Smooth muscle cell (in vitro differentiated cells): ENCODE measurements at regions not wholly inside any gene's neighbourhood (a gene's known extent, or its start where the extent isn't known, plus 50 kb on each side); places are given as distances from the start of the nearest gene placed in this dataset.

ENCODE experiments used
- DNase-seq: peaks from one replicate; lab custom pipeline; 2025; ENCODE audit not compliant: unreplicated experiment; lab: John Stamatoyannopoulos, UW
- H2AFZ ChIP-seq: fragments of 200-600 bp; sonication (generic); 2 replicates; pipeline ENCODE4 v1.6.0; 2016; ENCODE audit warnings: antibody characterized with exemption, low read depth, mild to moderate bottlenecking
- H3F3A ChIP-seq: fragments of 200-600 bp; sonication (generic); 2 replicates; pipeline ENCODE4 v1.6.0; 2017; ENCODE audit warnings: antibody characterized with exemption, low read depth
- H3K27ac ChIP-seq: fragments of 200-600 bp; sonication (generic); 2 replicates; pipeline ENCODE4 v1.5.1; 2016; ENCODE audit warnings: low read depth, mild to moderate bottlenecking
- H3K27me3 ChIP-seq: fragments of 200-600 bp; sonication (generic); 2 replicates; pipeline ENCODE4 v1.6.1; 2016; ENCODE audit warnings: low read depth, mild to moderate bottlenecking
- H3K36me3 ChIP-seq: fragments of 200-600 bp; sonication (generic); 2 replicates; pipeline ENCODE4 v1.5.1; 2016; ENCODE audit warnings: low read depth
- H3K4me1 ChIP-seq: fragments of 200-600 bp; sonication (generic); 2 replicates; pipeline ENCODE4 v1.5.1; 2016; ENCODE audit warnings: low read depth
- H3K4me2 ChIP-seq: fragments of 200-600 bp; sonication (generic); 2 replicates; pipeline ENCODE4 v1.6.0; 2016; ENCODE audit warnings: mild to moderate bottlenecking
- H3K4me3 ChIP-seq: fragments of 200-600 bp; sonication (generic); 2 replicates; pipeline ENCODE4 v1.5.1; 2016; ENCODE audit warnings: mild to moderate bottlenecking
- H3K79me2 ChIP-seq: fragments of 200-600 bp; sonication (generic); 2 replicates; pipeline ENCODE4 v1.6.0; 2016; ENCODE audit warnings: low read depth, mild to moderate bottlenecking
- H3K9ac ChIP-seq: fragments of 200-600 bp; sonication (generic); 2 replicates; pipeline ENCODE4 v1.6.0; 2016; ENCODE audit warnings: low read depth
- H3K9me3 ChIP-seq: fragments of 200-600 bp; sonication (generic); replicated peaks from 2 replicates; pipeline ENCODE4 v1.5.1; 2016; ENCODE audit warnings: low read depth
- H4K20me1 ChIP-seq: fragments of 200-600 bp; sonication (generic); 2 replicates; pipeline ENCODE4 v1.6.0; 2016; ENCODE audit warnings: low read depth
- CTCF ChIP-seq: fragments of 200-600 bp; sonication (generic); IDR thresholded peaks from 2 replicates; pipeline ENCODE4 v1.5.1; 2017; ENCODE audit warnings: borderline replicate concordance, mild to moderate bottlenecking, antibody characterized with exemption; ENCODE audit not compliant: insufficient read depth, poor library complexity, severe bottlenecking
- WGBS: methylation state at CpG from one replicate; pipeline ENCODE4 v1.1.7; 2016; ENCODE audit warnings: low lambda C conversion rate; 5-methylcytosine and 5-hydroxymethylcytosine counted together

- Histone ChIP-seq H3K4me1 (no peaks in the 10 kb centered on the region), H3K79me2 (no peaks in the 10 kb centered on the region), H3K27ac (no peak overlapping the region), H2AFZ (no peak overlapping the region), H3K9me3 (no peaks in the 10 kb centered on the region), H3K4me3 (no peak overlapping the region), H4K20me1 (no peaks in the 10 kb centered on the region), H3F3A (no peaks in the 10 kb centered on the region), H3K27me3 (no peaks in the 10 kb centered on the region), H3K4me2 (no peak overlapping the region), H3K36me3 (no peaks in the 10 kb centered on the region), H3K9ac (no peak overlapping the region)
- no peak for TF ChIP-seq CTCF
- DNase-seq: no peak
- 87% methylated on average over 2 of the region's 2 CpGs for WGBS
These were observed 358.1 kb upstream of the CRIM1 start for GRCh38 chr2:35997488-35997887.

GRCh38 chr2:35989503-35989902 lies 366.1 kb upstream of the CRIM1 start:
- H2AFZ ChIP-seq: no peak overlapping the region
- no peaks in the 10 kb centered on the region for H3F3A ChIP-seq
- 69% methylated on average over 4 of the region's 4 CpGs for WGBS
- no peak overlapping the region for H3K27ac ChIP-seq
- no peak for TF ChIP-seq CTCF
- H3K4me1 ChIP-seq: peaks cover 5% of the 10 kb centered on the region
- H3K9ac ChIP-seq: no peak overlapping the region
- DNase-seq: no peak
- H3K4me2 ChIP-seq: no peak overlapping the region
- no peaks in the 10 kb centered on the region for H3K27me3 ChIP-seq
- no peak overlapping the region for H3K4me3 ChIP-seq
- no peaks in the 10 kb centered on the region for H3K9me3 ChIP-seq
- no peaks in the 10 kb centered on the region for H4K20me1 ChIP-seq
- no peaks in the 10 kb centered on the region for H3K79me2 ChIP-seq
- no peaks in the 10 kb centered on the region for H3K36me3 ChIP-seq

GRCh38 chr2:35989040-35989439 lies 366.5 kb upstream of the CRIM1 start:
- no peaks in the 10 kb centered on the region for H3K79me2 ChIP-seq
- H4K20me1 ChIP-seq: no peaks in the 10 kb centered on the region
- no peak for TF ChIP-seq CTCF
- H3K4me2 ChIP-seq: no peak overlapping the region
- H3K27me3 ChIP-seq: no peaks in the 10 kb centered on the region
- H3K36me3 ChIP-seq: no peaks in the 10 kb centered on the region
- no peaks in the 10 kb centered on the region for H3F3A ChIP-seq
- H2AFZ ChIP-seq: no peak overlapping the region
- no peak overlapping the region for H3K9ac ChIP-seq
- DNase-seq: no peak
- peaks cover 5% of the 10 kb centered on the region for H3K4me1 ChIP-seq
- H3K4me3 ChIP-seq: no peak overlapping the region
- H3K9me3 ChIP-seq: no peaks in the 10 kb centered on the region
- H3K27ac ChIP-seq: no peak overlapping the region

GRCh38 chr2:35986871-35987270 lies 368.7 kb upstream of the CRIM1 start:
- Histone ChIP-seq H3K4me2 (no peak overlapping the region), H3K4me3 (no peak overlapping the region), H3K4me1 (peaks cover 5% of the 10 kb centered on the region), H2AFZ (no peak overlapping the region), H3K27me3 (no peaks in the 10 kb centered on the region), H3K9me3 (no peaks in the 10 kb centered on the region), H3K9ac (no peak overlapping the region), H3F3A (no peaks in the 10 kb centered on the region), H3K79me2 (no peaks in the 10 kb centered on the region), H3K27ac (no peak overlapping the region), H4K20me1 (no peaks in the 10 kb centered on the region), H3K36me3 (no peaks in the 10 kb centered on the region)
- DNase-seq: no peak
- WGBS: 100% methylated on average over 2 of the region's 2 CpGs
- TF ChIP-seq CTCF: no peak
